Ishikawa (cell line): ENCODE measurements at regions not wholly inside any gene's neighbourhood (a gene's known extent, or its start where the extent isn't known, plus 50 kb on each side); places are given as distances from the start of the nearest gene placed in this dataset.

Experiments used
- CEBPB ChIP-seq: IDR thresholded peaks from 2 replicates; pipeline ENCODE4 v1.6.1; 2012
- CREB1 ChIP-seq: IDR thresholded peaks from 2 replicates; pipeline ENCODE4 v1.6.1; 2012; ENCODE audit warnings: low read depth
- EP300 ChIP-seq: IDR thresholded peaks from 2 replicates; pipeline ENCODE4 v1.6.1; 2012; ENCODE audit warnings: borderline replicate concordance
- FOXM1 ChIP-seq: IDR thresholded peaks from 2 replicates; pipeline ENCODE4 v1.6.1; 2012; ENCODE audit warnings: low read depth, borderline replicate concordance
- MAX ChIP-seq: IDR thresholded peaks from 2 replicates; pipeline ENCODE4 v1.6.1; 2012
- RAD21 ChIP-seq: IDR thresholded peaks from 2 replicates; pipeline ENCODE4 v1.6.1; 2012; ENCODE audit warnings: low read depth
- REST ChIP-seq: IDR thresholded peaks from 2 replicates; pipeline ENCODE4 v1.6.1; 2012; ENCODE audit warnings: low read depth, mild to moderate bottlenecking
- TAF1 ChIP-seq: IDR thresholded peaks from 2 replicates; pipeline ENCODE4 v1.6.1; 2012; ENCODE audit warnings: low read depth, mild to moderate bottlenecking
- TCF12 ChIP-seq: IDR thresholded peaks from 2 replicates; pipeline ENCODE4 v1.6.1; 2012; ENCODE audit warnings: low read depth
- TEAD4 ChIP-seq: IDR thresholded peaks from 2 replicates; pipeline ENCODE4 v1.6.1; 2012
- USF1 ChIP-seq: IDR thresholded peaks from 2 replicates; pipeline ENCODE4 v1.6.1; 2012
- YY1 ChIP-seq: IDR thresholded peaks from 2 replicates; pipeline ENCODE4 v1.6.1; 2012; ENCODE audit warnings: low read depth

GRCh38 chr2:58568901-58569300 lies 327.8 kb upstream of the FANCL start:
- TF ChIP-seq TEAD4 (no peak), CREB1 (no peak), FOXM1 (no peak), REST (no peak), RAD21 (no peak), EP300 (no peak), MAX (no peak), USF1 (no peak), TCF12 (no peak), CEBPB (no peak), TAF1 (no peak), YY1 (no peak)
